Ascending aorta (tissue), 2 donors: ENCODE measurements at regions not wholly inside any gene's neighbourhood (a gene's known extent, or its start where the extent isn't known, plus 50 kb on each side); places are given as distances from the start of the nearest gene placed in this dataset.

ENCODE experiments used
- DNase-seq, 2 donors: peaks; one replicate each; pipeline ENCODE4 v3.0.0-alpha.2; 2019; ENCODE audit warnings: low spot score in 2 of 2
- H3K27ac ChIP-seq, 2 donors: fragments of 200-600 bp; sonication (generic); one replicate each; pipeline ENCODE4 v1.5.1; 2016 to 2017; ENCODE audit warnings: mild to moderate bottlenecking in 1 of 2
- H3K27me3 ChIP-seq: fragments of 200-600 bp; sonication (generic); one replicate; pipeline ENCODE4 v1.5.1; 2017
- H3K36me3 ChIP-seq, 2 donors: fragments of 200-600 bp; sonication (generic); one replicate each; pipeline ENCODE4 v1.5.1; 2016
- H3K4me1 ChIP-seq, 2 donors: fragments of 200-600 bp; sonication (generic); one replicate each; pipeline ENCODE4 v1.5.1; 2016 to 2017; ENCODE audit warnings: mild to moderate bottlenecking in 1 of 2
- H3K4me3 ChIP-seq, 2 donors: fragments of 200-600 bp; sonication (generic); one replicate each; pipeline ENCODE4 v1.5.1; 2016 to 2017; ENCODE audit warnings: mild to moderate bottlenecking in 1 of 2
- H3K9me3 ChIP-seq, 2 donors: fragments of 200-600 bp; sonication (generic); one replicate each; pipeline ENCODE4 v1.5.1; 2016
- CTCF ChIP-seq, 3 experiments: fragments of 200-600 bp in 2 of 3; fragments of 450-650 bp in 1 of 3; sonication (generic) in 2 of 3; IDR thresholded peaks; one replicate each; pipeline ENCODE4 v1.5.1; 2016 to 2019; ENCODE audit warnings: antibody characterized with exemption in 3 of 3, mild to moderate bottlenecking in 1 of 3, moderate library complexity in 1 of 3
- intact Hi-C: fragments of 100-400 bp; cut with DNase I; formaldehyde crosslinking; loops from one replicate; pipeline ENCODE4 v1.15.1; 2023

GRCh38 chr4:180557348-180557747, 1685.9 kb upstream of the TENM3 start:
- no peak for DNase-seq
- no peaks in the 10 kb centered on the region for H3K36me3 ChIP-seq
- no peak for TF ChIP-seq CTCF (IDR thresholded peaks at IDR 0.05)
- H3K4me1 ChIP-seq: no peaks in the 10 kb centered on the region
- no peak overlapping the region for H3K4me3 ChIP-seq
- H3K9me3 ChIP-seq: no peaks in the 10 kb centered on the region
- H3K27ac ChIP-seq: no peak overlapping the region
- H3K27me3 ChIP-seq: no peaks in the 10 kb centered on the region
- intact Hi-C loops: no loop called here

GRCh38 chr4:180557950-180558349, 1685.3 kb upstream of the TENM3 start:
- intact Hi-C loops: no loop called here
- H3K4me1 ChIP-seq: no peaks in the 10 kb centered on the region

GRCh38 chr4:180558427-180558826, 1684.8 kb upstream of the TENM3 start:
- no peaks in the 10 kb centered on the region for H3K36me3 ChIP-seq
- no peak overlapping the region for H3K27ac ChIP-seq
- H3K27me3 ChIP-seq: no peaks in the 10 kb centered on the region
- intact Hi-C loops: no loop called here
- no peak for TF ChIP-seq CTCF (IDR thresholded peaks at IDR 0.05)
- no peaks in the 10 kb centered on the region for H3K4me1 ChIP-seq
- no peak overlapping the region for H3K4me3 ChIP-seq
- DNase-seq: no peak
- H3K9me3 ChIP-seq: no peaks in the 10 kb centered on the region

More at GRCh38 chr4:180557950-180558349, 1685.3 kb upstream of the TENM3 start:
- Histone ChIP-seq H3K9me3 (no peaks in the 10 kb centered on the region), H3K36me3 (no peaks in the 10 kb centered on the region), H3K27ac (no peak overlapping the region), H3K27me3 (no peaks in the 10 kb centered on the region), H3K4me3 (no peak overlapping the region)
- TF ChIP-seq CTCF (IDR thresholded peaks at IDR 0.05): no peak
- no peak for DNase-seq

GRCh38 chr4:180560896-180561295, 1682.3 kb upstream of the TENM3 start:
- Histone ChIP-seq H3K27ac (no peak overlapping the region), H3K36me3 (no peaks in the 10 kb centered on the region), H3K9me3 (no peaks in the 10 kb centered on the region), H3K4me1 (no peaks in the 10 kb centered on the region), H3K4me3 (peak overlapping the region in 1 of 2 donors; percentile 16), H3K27me3 (no peaks in the 10 kb centered on the region)
- intact Hi-C loops: no loop called here
- no peak for TF ChIP-seq CTCF (IDR thresholded peaks at IDR 0.05)
- no peak for DNase-seq

- no peaks in the 10 kb centered on the region for H3K27me3 ChIP-seq
- DNase-seq: no peak
- H3K27ac ChIP-seq: no peak overlapping the region
- no peaks in the 10 kb centered on the region for H3K9me3 ChIP-seq
- intact Hi-C loops: no loop called here
- no peak overlapping the region for H3K4me3 ChIP-seq
- TF ChIP-seq CTCF (IDR thresholded peaks at IDR 0.05): no peak
- H3K4me1 ChIP-seq: no peaks in the 10 kb centered on the region
- H3K36me3 ChIP-seq: no peaks in the 10 kb centered on the region
These were observed 1679.2 kb upstream of the TENM3 start for GRCh38 chr4:180564026-180564425.

- H3K36me3 ChIP-seq: no peaks in the 10 kb centered on the region
- no peak overlapping the region for H3K4me3 ChIP-seq
- no peak for TF ChIP-seq CTCF (IDR thresholded peaks at IDR 0.05)
- intact Hi-C loops: no loop called here
- no peak overlapping the region for H3K27ac ChIP-seq
- DNase-seq: no peak
- H3K9me3 ChIP-seq: no peaks in the 10 kb centered on the region
- H3K27me3 ChIP-seq: no peaks in the 10 kb centered on the region
- no peaks in the 10 kb centered on the region for H3K4me1 ChIP-seq
These were observed 1678.8 kb upstream of the TENM3 start for GRCh38 chr4:180564448-180564847.
